HEK293 (cell line): ENCODE measurements at regions not wholly inside any gene's neighbourhood (a gene's known extent, or its start where the extent isn't known, plus 50 kb on each side); places are given as distances from the start of the nearest gene placed in this dataset.

ENCODE experiments used
- CTCF ChIA-PET: fragments of 350-600 bp; formaldehyde crosslinking; extraction: SDS; loops from one replicate; lab custom pipeline; 2021; ENCODE audit warnings: antibody characterized with exemption; lab: Yijun Ruan, JAX
- POLR2A ChIA-PET: fragments of 300-600 bp; formaldehyde crosslinking; extraction: SDS; loops from one replicate; lab custom pipeline; 2020; ENCODE audit warnings: antibody characterized with exemption, inconsistent platforms; lab: Yijun Ruan, JAX
- H3K27ac ChIP-seq: fragments of 200-500 bp; sonication (Bioruptor generic); 2 replicates; pipeline ENCODE4 v1.5.1; 2014; ENCODE audit warnings: low read depth, low read length, control low read depth, inconsistent platforms; ENCODE audit errors: extremely low read depth
- H3K36me3 ChIP-seq, 2 experiments: fragments of 200-500 bp in 1 of 2; sonication (Bioruptor generic) in 1 of 2; 1 replicate in 1 of 2; 2 replicates in 1 of 2; pipeline ENCODE4 v1.5.1; 2014 to 2017; ENCODE audit warnings: inconsistent platforms in 2 of 2, low read length in 2 of 2; ENCODE audit not compliant: control insufficient read depth in 2 of 2, insufficient read depth in 1 of 2
- H3K4me1 ChIP-seq: fragments of 200-500 bp; sonication (Bioruptor generic); 2 replicates; pipeline ENCODE4 v1.5.1; 2014; ENCODE audit warnings: mild to moderate bottlenecking, low read length, inconsistent platforms; ENCODE audit not compliant: control insufficient read depth, insufficient read depth
- H3K4me3 ChIP-seq: 2 replicates; pipeline ENCODE4 v1.5.1; 2011; ENCODE audit warnings: low read depth, mild to moderate bottlenecking, control low read depth, low read length, moderate library complexity
- H3K9me3 ChIP-seq: fragments of 200-500 bp; sonication (Bioruptor generic); 2 replicates; pipeline ENCODE4 v1.5.1; 2014; ENCODE audit warnings: low read depth, low read length, inconsistent platforms; ENCODE audit not compliant: control insufficient read depth, insufficient read depth
- CTCF ChIP-seq: fragments of 450-650 bp; formaldehyde crosslinking; IDR thresholded peaks from 2 replicates; pipeline ENCODE4 v1.5.1; 2016; ENCODE audit warnings: missing biosample characterization, missing genetic modification characterization
- FEZF1 ChIP-seq: fragments of 450-650 bp; formaldehyde crosslinking; IDR thresholded peaks from 2 replicates; pipeline ENCODE4 v1.5.1; 2016; ENCODE audit warnings: missing biosample characterization, missing genetic modification characterization
- GLI4 ChIP-seq: fragments of 450-650 bp; formaldehyde crosslinking; IDR thresholded peaks from 2 replicates; pipeline ENCODE4 v1.5.1; 2016; ENCODE audit warnings: missing biosample characterization, missing genetic modification characterization
- IKZF3 ChIP-seq: fragments of 450-650 bp; IDR thresholded peaks from 2 replicates; pipeline ENCODE4 v1.5.0; 2018; ENCODE audit warnings: missing biosample characterization, mild to moderate bottlenecking, missing genetic modification characterization, moderate library complexity
- KLF1 ChIP-seq: fragments of 450-650 bp; formaldehyde crosslinking; IDR thresholded peaks from 2 replicates; pipeline ENCODE4 v1.5.1; 2016; ENCODE audit warnings: missing biosample characterization, missing genetic modification characterization
- KLF17 ChIP-seq: fragments of 450-650 bp; formaldehyde crosslinking; IDR thresholded peaks from 2 replicates; pipeline ENCODE4 v1.5.1; 2016; ENCODE audit warnings: missing biosample characterization, missing genetic modification characterization
- PRDM6 ChIP-seq: fragments of 450-650 bp; formaldehyde crosslinking; IDR thresholded peaks from 2 replicates; pipeline ENCODE4 v1.5.1; 2017; ENCODE audit warnings: missing biosample characterization, missing genetic modification characterization
- ZBTB1 ChIP-seq: fragments of 450-650 bp; formaldehyde crosslinking; IDR thresholded peaks from 2 replicates; pipeline ENCODE4 v1.5.1; 2016; ENCODE audit warnings: missing biosample characterization, missing genetic modification characterization
- ZNF19 ChIP-seq: fragments of 450-650 bp; formaldehyde crosslinking; IDR thresholded peaks from 2 replicates; pipeline ENCODE4; 2016; ENCODE audit warnings: missing biosample characterization, missing genetic modification characterization, low read depth
- ZNF2 ChIP-seq: fragments of 450-650 bp; formaldehyde crosslinking; IDR thresholded peaks from 2 replicates; pipeline ENCODE4 v1.5.1; 2016; ENCODE audit warnings: missing biosample characterization, missing genetic modification characterization
- ZNF202 ChIP-seq: fragments of 450-650 bp; formaldehyde crosslinking; IDR thresholded peaks from 2 replicates; pipeline ENCODE4 v1.5.1; 2016; ENCODE audit warnings: missing biosample characterization, missing genetic modification characterization, borderline replicate concordance
- ZNF223 ChIP-seq: fragments of 450-650 bp; formaldehyde crosslinking; IDR thresholded peaks from 2 replicates; pipeline ENCODE4 v1.5.1; 2016; ENCODE audit warnings: missing biosample characterization, missing genetic modification characterization
- ZNF341 ChIP-seq: fragments of 450-650 bp; formaldehyde crosslinking; IDR thresholded peaks from 2 replicates; pipeline ENCODE4; 2016; ENCODE audit warnings: low read depth, missing biosample characterization, missing genetic modification characterization
- ZNF366 ChIP-seq: fragments of 450-650 bp; formaldehyde crosslinking; conservative IDR thresholded peaks from 2 replicates; pipeline ENCODE4 v1.5.1; 2016; ENCODE audit warnings: missing biosample characterization, missing genetic modification characterization
- ZNF501 ChIP-seq: fragments of 450-650 bp; formaldehyde crosslinking; IDR thresholded peaks from 2 replicates; pipeline ENCODE4 v1.5.1; 2016; ENCODE audit warnings: missing biosample characterization, missing genetic modification characterization
- ZNF626 ChIP-seq: fragments of 450-650 bp; sonication (Bioruptor Pico); formaldehyde crosslinking; IDR thresholded peaks from 2 replicates; pipeline ENCODE4 v1.5.1; 2018; ENCODE audit warnings: missing biosample characterization, missing genetic modification characterization, inconsistent platforms
- ZNF664 ChIP-seq: fragments of 450-650 bp; formaldehyde crosslinking; IDR thresholded peaks from 2 replicates; pipeline ENCODE4 v1.5.1; 2016; ENCODE audit warnings: missing biosample characterization, missing genetic modification characterization
- ZNF670 ChIP-seq: fragments of 450-650 bp; formaldehyde crosslinking; IDR thresholded peaks from 2 replicates; pipeline ENCODE4 v1.5.1; 2016; ENCODE audit warnings: missing biosample characterization, missing genetic modification characterization, low read depth
- ZNF747 ChIP-seq: fragments of 450-650 bp; formaldehyde crosslinking; IDR thresholded peaks from 2 replicates; pipeline ENCODE4 v1.5.1; 2016; ENCODE audit warnings: missing biosample characterization, missing genetic modification characterization
- ZNF792 ChIP-seq: fragments of 450-650 bp; formaldehyde crosslinking; IDR thresholded peaks from 2 replicates; pipeline ENCODE4 v1.5.1; 2016; ENCODE audit warnings: missing biosample characterization, missing genetic modification characterization
- ZSCAN18 ChIP-seq: fragments of 450-650 bp; formaldehyde crosslinking; IDR thresholded peaks from 2 replicates; pipeline ENCODE4 v1.5.1; 2016; ENCODE audit warnings: missing biosample characterization, missing genetic modification characterization
- TF ChIP-seq, protein P1 (sequence below): fragments of 450-650 bp; formaldehyde crosslinking; IDR thresholded peaks from 2 replicates; pipeline ENCODE4 v1.5.1; 2016; ENCODE audit warnings: missing biosample characterization, missing genetic modification characterization
- TF ChIP-seq, protein P2 (sequence below): fragments of 450-650 bp; formaldehyde crosslinking; IDR thresholded peaks from 2 replicates; pipeline ENCODE4 v1.5.1; 2017; ENCODE audit warnings: missing biosample characterization, missing genetic modification characterization
- TF ChIP-seq, protein P3 (sequence below): fragments of 450-650 bp; formaldehyde crosslinking; IDR thresholded peaks from 2 replicates; pipeline ENCODE4 v1.5.0; 2017; ENCODE audit warnings: missing biosample characterization, missing genetic modification characterization, borderline replicate concordance

DNA sequence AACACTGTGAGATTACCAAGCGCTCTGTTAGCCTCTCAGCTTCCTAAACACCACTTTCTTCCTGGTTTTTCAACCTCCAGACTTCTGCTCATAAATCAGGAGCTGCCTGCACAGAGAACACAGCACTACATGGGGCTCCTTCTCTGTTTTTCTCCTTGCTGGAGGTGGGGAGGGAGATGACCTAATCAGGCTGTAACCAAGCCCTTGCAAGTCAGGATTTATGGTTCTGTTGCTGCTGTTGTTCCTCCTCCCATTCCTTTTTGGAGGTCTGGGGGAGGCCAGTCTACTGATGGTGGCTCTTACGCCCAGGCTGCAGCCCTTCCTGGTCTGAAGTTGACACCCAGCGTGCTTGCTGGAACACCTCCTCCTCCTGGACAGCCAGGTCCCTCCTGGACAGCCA is 80.9 kb upstream of the AJAP1 start:
- ChIA-PET POLR2A (no interaction called here), CTCF (no interaction called here)
- Histone ChIP-seq H3K27ac (no peak overlapping the region), H3K36me3 (no peaks in the 10 kb centered on the region), H3K4me3 (no peak overlapping the region), H3K9me3 (no peaks in the 10 kb centered on the region), H3K4me1 (no peaks in the 10 kb centered on the region)
- no peak for TF ChIP-seq PRDM6 (tag by site-specific recombination)
- TF ChIP-seq, protein P1, sequence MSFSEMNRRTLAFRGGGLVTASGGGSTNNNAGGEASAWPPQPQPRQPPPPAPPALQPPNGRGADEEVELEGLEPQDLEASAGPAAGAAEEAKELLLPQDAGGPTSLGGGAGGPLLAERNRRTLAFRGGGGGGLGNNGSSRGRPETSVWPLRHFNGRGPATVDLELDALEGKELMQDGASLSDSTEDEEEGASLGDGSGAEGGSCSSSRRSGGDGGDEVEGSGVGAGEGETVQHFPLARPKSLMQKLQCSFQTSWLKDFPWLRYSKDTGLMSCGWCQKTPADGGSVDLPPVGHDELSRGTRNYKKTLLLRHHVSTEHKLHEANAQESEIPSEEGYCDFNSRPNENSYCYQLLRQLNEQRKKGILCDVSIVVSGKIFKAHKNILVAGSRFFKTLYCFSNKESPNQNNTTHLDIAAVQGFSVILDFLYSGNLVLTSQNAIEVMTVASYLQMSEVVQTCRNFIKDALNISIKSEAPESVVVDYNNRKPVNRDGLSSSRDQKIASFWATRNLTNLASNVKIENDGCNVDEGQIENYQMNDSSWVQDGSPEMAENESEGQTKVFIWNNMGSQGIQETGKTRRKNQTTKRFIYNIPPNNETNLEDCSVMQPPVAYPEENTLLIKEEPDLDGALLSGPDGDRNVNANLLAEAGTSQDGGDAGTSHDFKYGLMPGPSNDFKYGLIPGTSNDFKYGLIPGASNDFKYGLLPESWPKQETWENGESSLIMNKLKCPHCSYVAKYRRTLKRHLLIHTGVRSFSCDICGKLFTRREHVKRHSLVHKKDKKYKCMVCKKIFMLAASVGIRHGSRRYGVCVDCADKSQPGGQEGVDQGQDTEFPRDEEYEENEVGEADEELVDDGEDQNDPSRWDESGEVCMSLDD (tag by site-specific recombination), result no peak
- TF ChIP-seq ZNF2 (tag by site-specific recombination), result no peak
- no peak for TF ChIP-seq ZNF366 (tag by site-specific recombination)
- no peak for TF ChIP-seq ZNF19 (tag by site-specific recombination)
- TF ChIP-seq, protein P2, sequence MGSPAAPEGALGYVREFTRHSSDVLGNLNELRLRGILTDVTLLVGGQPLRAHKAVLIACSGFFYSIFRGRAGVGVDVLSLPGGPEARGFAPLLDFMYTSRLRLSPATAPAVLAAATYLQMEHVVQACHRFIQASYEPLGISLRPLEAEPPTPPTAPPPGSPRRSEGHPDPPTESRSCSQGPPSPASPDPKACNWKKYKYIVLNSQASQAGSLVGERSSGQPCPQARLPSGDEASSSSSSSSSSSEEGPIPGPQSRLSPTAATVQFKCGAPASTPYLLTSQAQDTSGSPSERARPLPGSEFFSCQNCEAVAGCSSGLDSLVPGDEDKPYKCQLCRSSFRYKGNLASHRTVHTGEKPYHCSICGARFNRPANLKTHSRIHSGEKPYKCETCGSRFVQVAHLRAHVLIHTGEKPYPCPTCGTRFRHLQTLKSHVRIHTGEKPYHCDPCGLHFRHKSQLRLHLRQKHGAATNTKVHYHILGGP (tag by site-specific recombination), result no peak
- TF ChIP-seq ZNF501 (tag by site-specific recombination), result no peak
- no peak for TF ChIP-seq FEZF1 (tag by site-specific recombination)
- no peak for TF ChIP-seq ZNF626 (tag by site-specific recombination)

DNA sequence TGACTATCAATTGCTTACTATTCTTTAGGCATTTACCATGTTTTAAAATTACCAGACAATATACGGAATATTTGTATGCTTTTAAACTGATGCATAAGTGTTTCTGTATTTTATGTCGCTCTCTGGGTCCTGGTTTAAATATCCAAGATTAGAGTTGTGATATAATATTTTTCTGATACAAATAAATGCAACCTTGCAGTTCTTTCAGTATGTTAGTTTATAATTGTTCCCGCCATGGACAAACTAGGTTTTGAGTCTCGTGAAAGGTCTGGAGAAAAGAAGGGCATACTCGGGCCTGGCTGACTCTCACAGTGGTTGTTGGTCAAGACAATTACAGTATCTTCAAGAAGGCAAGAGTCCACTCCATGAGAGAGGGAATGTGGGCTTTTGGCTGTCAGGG is 72.6 kb upstream of the AJAP1 start:
- POLR2A ChIA-PET, result no interaction called here
- CTCF ChIA-PET, result no interaction called here
- H3K27ac ChIP-seq, result no peak overlapping the region
- TF ChIP-seq ZBTB1 (tag by site-specific recombination) (no peak), ZNF747 (tag by site-specific recombination) (no peak), ZNF792 (tag by site-specific recombination) (no peak), ZSCAN18 (tag by site-specific recombination) (no peak), ZNF341 (tag by site-specific recombination) (no peak), ZNF223 (no peak), KLF17 (tag by site-specific recombination) (no peak), ZNF670 (tag by site-specific recombination) (no peak), CTCF (tag by site-specific recombination) (no peak), KLF1 (no peak), ZNF202 (tag by site-specific recombination) (no peak), GLI4 (tag by site-specific recombination) (no peak), ZNF664 (no peak), IKZF3 (tag by site-specific recombination) (no peak)
- TF ChIP-seq, protein P3, sequence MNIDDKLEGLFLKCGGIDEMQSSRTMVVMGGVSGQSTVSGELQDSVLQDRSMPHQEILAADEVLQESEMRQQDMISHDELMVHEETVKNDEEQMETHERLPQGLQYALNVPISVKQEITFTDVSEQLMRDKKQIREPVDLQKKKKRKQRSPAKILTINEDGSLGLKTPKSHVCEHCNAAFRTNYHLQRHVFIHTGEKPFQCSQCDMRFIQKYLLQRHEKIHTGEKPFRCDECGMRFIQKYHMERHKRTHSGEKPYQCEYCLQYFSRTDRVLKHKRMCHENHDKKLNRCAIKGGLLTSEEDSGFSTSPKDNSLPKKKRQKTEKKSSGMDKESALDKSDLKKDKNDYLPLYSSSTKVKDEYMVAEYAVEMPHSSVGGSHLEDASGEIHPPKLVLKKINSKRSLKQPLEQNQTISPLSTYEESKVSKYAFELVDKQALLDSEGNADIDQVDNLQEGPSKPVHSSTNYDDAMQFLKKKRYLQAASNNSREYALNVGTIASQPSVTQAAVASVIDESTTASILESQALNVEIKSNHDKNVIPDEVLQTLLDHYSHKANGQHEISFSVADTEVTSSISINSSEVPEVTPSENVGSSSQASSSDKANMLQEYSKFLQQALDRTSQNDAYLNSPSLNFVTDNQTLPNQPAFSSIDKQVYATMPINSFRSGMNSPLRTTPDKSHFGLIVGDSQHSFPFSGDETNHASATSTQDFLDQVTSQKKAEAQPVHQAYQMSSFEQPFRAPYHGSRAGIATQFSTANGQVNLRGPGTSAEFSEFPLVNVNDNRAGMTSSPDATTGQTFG (tag by site-specific recombination), result no peak

More for the DNA sequence above, 72.6 kb upstream of the AJAP1 start:
- Histone ChIP-seq H3K36me3 (no peaks in the 10 kb centered on the region), H3K4me1 (no peaks in the 10 kb centered on the region), H3K9me3 (no peaks in the 10 kb centered on the region), H3K4me3 (no peak overlapping the region)
